ENCODE measurements at regions not wholly inside any gene's neighbourhood (a gene's known extent, or its start where the extent isn't known, plus 50 kb on each side); places are given as distances from the start of the nearest gene placed in this dataset.
A peak's percentile ranks its signal among the peaks of the same experiment; 100 is the strongest.

DNA sequence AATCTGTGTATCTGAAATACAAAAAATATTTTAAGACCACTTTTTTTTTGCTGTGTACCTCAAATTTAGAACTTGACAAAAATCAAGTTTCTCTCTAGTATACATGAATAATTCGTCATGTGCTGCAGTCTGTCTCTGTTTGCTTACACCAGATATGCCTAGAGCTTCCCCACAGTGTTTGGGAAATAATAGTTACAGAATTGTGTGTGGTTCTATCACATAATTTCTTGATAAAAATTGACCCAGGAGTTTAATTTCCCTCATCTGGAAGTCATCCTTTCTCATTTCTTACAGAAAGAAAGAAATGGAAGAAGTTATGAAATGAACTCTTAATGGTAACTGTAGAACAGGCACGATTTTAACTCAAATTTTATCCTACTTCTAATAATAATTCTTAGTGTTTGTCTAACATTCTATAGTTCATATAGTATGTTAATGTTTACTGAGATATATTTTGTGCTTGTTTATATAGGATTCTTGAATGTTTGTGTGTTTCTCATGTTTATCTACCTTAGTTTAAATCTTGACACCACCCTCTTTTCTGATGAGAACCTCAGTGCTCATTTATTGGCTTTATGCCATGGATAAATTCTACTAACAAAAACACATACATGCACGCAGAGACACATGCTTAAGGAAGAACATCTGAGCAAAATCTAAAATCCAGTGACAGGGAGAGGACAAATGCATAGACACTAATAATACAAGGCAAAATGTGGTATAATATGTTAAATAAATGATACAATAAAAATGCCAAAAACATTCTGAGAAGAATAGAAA is 61.4 kb upstream of the CTSC start:
- no peak overlapping the region for H3K9ac ChIP-seq (ENCODE audit: insufficient read depth, low read length, poor library complexity, severe bottlenecking)
- Mint-ChIP-seq H3K9me3 (peaks cover 0 to 3% (median 0%) of the 10 kb centered on the region in 7 donors), H3K4me1 (peaks cover 13% of the 10 kb centered on the region), H3K36me3 (no peaks in the 10 kb centered on the region), H3K27me3 (ENCODE audit: low read depth in 3 of 3) (no peaks in the 10 kb centered on the region), H3K27ac (no peak overlapping the region), H3K4me3 (no peak overlapping the region)
- no peak for DNase-seq
- intact Hi-C loops (cut with micrococcal nuclease), result no loop called here
- no peak overlapping the region for H2AFZ ChIP-seq (ENCODE audit: insufficient read depth, low read depth, low read length, poor library complexity, severe bottlenecking)
- no peaks in the 10 kb centered on the region for H3K79me2 ChIP-seq (ENCODE audit: insufficient read depth, low read length)
- TF ChIP-seq CTCF (IDR thresholded peaks at IDR 0.05), result no peak
- H4K20me1 ChIP-seq (ENCODE audit: insufficient read depth, low read length), result no peaks in the 10 kb centered on the region
- H3K36me3 ChIP-seq (replicated peaks in 1 of 2; ENCODE audit: control insufficient read depth in 1 of 2, insufficient read depth in 2 of 2, low read length in 2 of 2), result no peaks in the 10 kb centered on the region
- no peak overlapping the region for H3K4me2 ChIP-seq (replicated peaks; ENCODE audit: extremely low read depth, low read length, poor library complexity, severe bottlenecking)
- no CpG with 5 or more reads among the region's 3 CpGs for WGBS (ENCODE audit: insufficient coverage)
- H3K9me3 ChIP-seq (replicated peaks in 1 of 2; ENCODE audit: control insufficient read depth in 1 of 2, insufficient read depth in 1 of 2, low read length in 2 of 2), result no peaks in the 10 kb centered on the region
- H3K27ac ChIP-seq (ENCODE audit: low read depth in 1 of 2, low read length in 2 of 2), result no peak overlapping the region
- H3K27me3 ChIP-seq (ENCODE audit: control insufficient read depth in 2 of 2, insufficient read depth in 2 of 2, low read length in 2 of 2), result no peaks in the 10 kb centered on the region
- H3K4me3 ChIP-seq (replicated peaks in 1 of 3; ENCODE audit: low read depth in 2 of 3, low read length in 3 of 3), result no peak overlapping the region
- H3K4me1 ChIP-seq (ENCODE audit: control insufficient read depth in 1 of 2, insufficient read depth in 2 of 2, low read length in 2 of 2), result peaks cover 5 to 14% of the 10 kb centered on the region in 2 donors

DNA sequence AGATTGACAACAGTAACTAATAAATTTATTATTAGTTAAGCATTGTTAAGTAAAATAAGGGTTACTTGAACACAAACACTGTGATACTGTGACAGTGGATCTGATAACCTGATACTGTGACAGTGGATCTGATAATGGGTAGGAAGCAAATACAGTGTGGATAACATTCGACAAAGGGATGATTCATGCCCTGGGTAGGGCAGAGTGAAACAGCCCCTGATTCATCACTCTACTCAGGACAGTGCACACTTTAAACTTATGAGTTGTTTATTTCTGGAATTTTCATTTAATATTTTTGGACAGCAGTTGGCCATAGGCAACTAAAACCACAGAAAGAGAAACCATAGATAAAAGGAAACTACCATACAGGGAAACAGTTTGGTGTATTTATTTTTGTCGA is 60.8 kb upstream of the CTSC start:
- WGBS (ENCODE audit: insufficient coverage), result no CpG with 5 or more reads among the region's 2 CpGs
- no peaks in the 10 kb centered on the region for H3K9me3 ChIP-seq (replicated peaks in 1 of 2; ENCODE audit: control insufficient read depth in 1 of 2, insufficient read depth in 1 of 2, low read length in 2 of 2)
- Mint-ChIP-seq H3K4me1 (peaks cover 13% of the 10 kb centered on the region), H3K9me3 (peaks cover 0 to 3% (median 0%) of the 10 kb centered on the region in 7 donors), H3K4me3 (no peak overlapping the region), H3K36me3 (no peaks in the 10 kb centered on the region), H3K27me3 (ENCODE audit: low read depth in 3 of 3) (no peaks in the 10 kb centered on the region), H3K27ac (no peak overlapping the region)
- intact Hi-C loops (cut with micrococcal nuclease), result no loop called here
- H3K27ac ChIP-seq (ENCODE audit: low read depth in 1 of 2, low read length in 2 of 2), result no peak overlapping the region
- H3K36me3 ChIP-seq (replicated peaks in 1 of 2; ENCODE audit: control insufficient read depth in 1 of 2, insufficient read depth in 2 of 2, low read length in 2 of 2), result no peaks in the 10 kb centered on the region
- H3K79me2 ChIP-seq (ENCODE audit: insufficient read depth, low read length), result no peaks in the 10 kb centered on the region
- H2AFZ ChIP-seq (ENCODE audit: insufficient read depth, low read depth, low read length, poor library complexity, severe bottlenecking), result no peak overlapping the region
- DNase-seq, result peak in 1 of 3 donors; percentile 16
- TF ChIP-seq CTCF (IDR thresholded peaks at IDR 0.05), result no peak
- H3K4me1 ChIP-seq (ENCODE audit: control insufficient read depth in 1 of 2, insufficient read depth in 2 of 2, low read length in 2 of 2), result peaks cover 5 to 14% of the 10 kb centered on the region in 2 donors
- no peak overlapping the region for H3K9ac ChIP-seq (ENCODE audit: insufficient read depth, low read length, poor library complexity, severe bottlenecking)
- H4K20me1 ChIP-seq (ENCODE audit: insufficient read depth, low read length), result no peaks in the 10 kb centered on the region
- no peak overlapping the region for H3K4me2 ChIP-seq (replicated peaks; ENCODE audit: extremely low read depth, low read length, poor library complexity, severe bottlenecking)
- no peak overlapping the region for H3K4me3 ChIP-seq (replicated peaks in 1 of 3; ENCODE audit: low read depth in 2 of 3, low read length in 3 of 3)
- no peaks in the 10 kb centered on the region for H3K27me3 ChIP-seq (ENCODE audit: control insufficient read depth in 2 of 2, insufficient read depth in 2 of 2, low read length in 2 of 2)
